ENCODE measurements at regions not wholly inside any gene's neighbourhood (a gene's known extent, or its start where the extent isn't known, plus 50 kb on each side); places are given as distances from the start of the nearest gene placed in this dataset.
"Not testable (repeated sequence)": the region's sequence is repeated elsewhere in the genome, so short reads cannot be mapped to it uniquely, and the experiment has no call there.

- DNase-seq = no peak
These were observed 176.4 kb downstream of the KCTD12 start for GRCh38 chr13:76709851-76710250.

- no peak for DNase-seq
These were observed 178.0 kb downstream of the KCTD12 start for GRCh38 chr13:76708138-76708688.

- no peak for DNase-seq
These were observed 178.8 kb downstream of the KCTD12 start for GRCh38 chr13:76707360-76707759.

- no peak for DNase-seq
These were observed 182.4 kb downstream of the KCTD12 start for GRCh38 chr13:76703621-76704288.

GRCh38 chr13:76703216-76703615 lies 183.0 kb downstream of the KCTD12 start:
- DNase-seq = no peak

GRCh38 chr13:76697288-76697687 lies 188.9 kb downstream of the KCTD12 start:
- DNase-seq = peak; percentile 53 to 72 (median 53)

GRCh38 chr13:76696370-76696769 lies 189.8 kb downstream of the KCTD12 start:
- DNase-seq = no peak

- no peak for DNase-seq
These were observed 193.1 kb downstream of the KCTD12 start for GRCh38 chr13:76693086-76693485.

- DNase-seq = no peak
These were observed 193.9 kb downstream of the KCTD12 start for GRCh38 chr13:76692346-76692745.

GRCh38 chr13:76690611-76691010 lies 195.6 kb downstream of the KCTD12 start:
- no peak for DNase-seq

GRCh38 chr13:76687467-76687866 lies 198.7 kb downstream of the KCTD12 start:
- DNase-seq = peak; percentile 42 to 43 (median 42)

- no peak for DNase-seq
These were observed 200.3 kb downstream of the KCTD12 start for GRCh38 chr13:76685938-76686337.

GRCh38 chr13:76684336-76684735 lies 201.9 kb downstream of the KCTD12 start:
- no peak for DNase-seq

- no peak for DNase-seq
These were observed 202.4 kb downstream of the KCTD12 start for GRCh38 chr13:76683854-76684253.

- DNase-seq = no peak
These were observed 203.0 kb downstream of the KCTD12 start for GRCh38 chr13:76683168-76683567.

- DNase-seq = no peak
These were observed 206.1 kb downstream of the KCTD12 start for GRCh38 chr13:76680112-76680511.

GRCh38 chr13:76677043-76677442 lies 209.2 kb downstream of the KCTD12 start:
- DNase-seq = no peak

- no peak for DNase-seq
These were observed 213.8 kb downstream of the KCTD12 start for GRCh38 chr13:76672420-76672819.

- DNase-seq = no peak
These were observed 217.5 kb downstream of the KCTD12 start for GRCh38 chr13:76668716-76669115.

- no peak for DNase-seq
These were observed 218.1 kb downstream of the KCTD12 start for GRCh38 chr13:76668141-76668540.

- DNase-seq = peak; percentile 65 to 76 (median 70)
These were observed 218.7 kb downstream of the KCTD12 start for GRCh38 chr13:76667551-76667950.

- DNase-seq = peak; percentile 22 to 56 (median 52)
These were observed 222.4 kb downstream of the KCTD12 start for GRCh38 chr13:76663592-76664335.

- not testable (repeated sequence) for DNase-seq
These were observed 227.1 kb downstream of the KCTD12 start for GRCh38 chr13:76659074-76659473.

GRCh38 chr13:76656500-76656899 lies 229.7 kb downstream of the KCTD12 start:
- DNase-seq = peak; percentile 31 to 59 (median 53)

All from suppressor macrophage treated with lipopolysaccharide for 1 hour (primary cell).